Neural cell (in vitro differentiated cells): ENCODE measurements at regions not wholly inside any gene's neighbourhood (a gene's known extent, or its start where the extent isn't known, plus 50 kb on each side); places are given as distances from the start of the nearest gene placed in this dataset.

Experiments
- H2AFZ ChIP-seq: fragments of 200-600, 300-800 bp; sonication (generic), shearing (Covaris generic); 2 replicates; pipeline ENCODE4 v1.6.0; 2014; ENCODE audit warnings: low read depth, mild to moderate bottlenecking, antibody characterized with exemption, low read length, moderate library complexity
- H3F3A ChIP-seq: fragments of 200-600 bp; shearing (Covaris generic); 2 replicates; pipeline ENCODE4 v1.6.1; 2016; ENCODE audit warnings: mild to moderate bottlenecking, moderate library complexity, mixed read lengths, antibody characterized with exemption, low read length; ENCODE audit not compliant: insufficient read depth, poor library complexity, severe bottlenecking
- H3K27ac ChIP-seq: fragments of 200-600, 300-800 bp; sonication (generic), shearing (Covaris generic); 2 replicates; pipeline ENCODE4 v1.5.1; 2014; ENCODE audit warnings: mild to moderate bottlenecking, low read length, moderate library complexity
- H3K27me3 ChIP-seq: fragments of 300-800, 200-600 bp; sonication (generic), shearing (Covaris generic); 2 replicates; pipeline ENCODE4 v1.6.0; 2014; ENCODE audit warnings: mild to moderate bottlenecking, low read depth, low read length, moderate library complexity; ENCODE audit not compliant: insufficient read depth
- H3K36me3 ChIP-seq: fragments of 300-800, 200-600 bp; sonication (generic), shearing (Covaris generic); 2 replicates; pipeline ENCODE4 v1.5.1; 2014; ENCODE audit warnings: mild to moderate bottlenecking, antibody characterized with exemption, low read length, moderate library complexity; ENCODE audit not compliant: insufficient read depth
- H3K4me2 ChIP-seq: fragments of 300-800, 200-600 bp; sonication (generic), shearing (Covaris generic); 2 replicates; pipeline ENCODE4 v1.6.0; 2014; ENCODE audit warnings: mild to moderate bottlenecking, low read length
- H3K4me3 ChIP-seq: fragments of 300-800, 200-600 bp; sonication (generic), shearing (Covaris generic); 2 replicates; pipeline ENCODE4 v1.5.1; 2014; ENCODE audit warnings: mild to moderate bottlenecking, low read length, moderate library complexity
- H3K79me2 ChIP-seq: fragments of 200-600 bp; shearing (Covaris generic); replicated peaks from 2 replicates; pipeline ENCODE4 v1.6.0; 2014; ENCODE audit warnings: mild to moderate bottlenecking, low read length, moderate library complexity; ENCODE audit not compliant: insufficient read depth
- H3K9ac ChIP-seq: fragments of 300-800, 200-600 bp; sonication (generic), shearing (Covaris generic); 2 replicates; pipeline ENCODE4 v1.6.1; 2016; ENCODE audit warnings: mild to moderate bottlenecking, low read length, mixed read lengths
- H3K9me2 ChIP-seq: fragments of 200-600 bp; shearing (Covaris generic); 2 replicates; pipeline ENCODE4 v1.6.1; 2016; ENCODE audit warnings: mild to moderate bottlenecking, low read length, mixed read lengths; ENCODE audit not compliant: insufficient read depth
- H3K9me3 ChIP-seq: fragments of 200-600, 300-800 bp; sonication (generic), shearing (Covaris generic); 2 replicates; pipeline ENCODE4 v1.6.1; 2016; ENCODE audit warnings: mild to moderate bottlenecking, mixed run types, low read length, moderate library complexity, mixed read lengths
- H4K20me1 ChIP-seq: fragments of 200-600 bp; shearing (Covaris generic); 2 replicates; pipeline ENCODE4 v1.6.1; 2016; ENCODE audit warnings: mild to moderate bottlenecking, mixed run types; ENCODE audit not compliant: insufficient read depth
- CTCF ChIP-seq: fragments of 450-650 bp; IDR thresholded peaks from 2 replicates; pipeline ENCODE4 v1.5.1; 2014; ENCODE audit warnings: antibody characterized with exemption, mild to moderate bottlenecking, moderate library complexity; ENCODE audit not compliant: poor library complexity, severe bottlenecking
- EP300 ChIP-seq: fragments of 450-650 bp; conservative IDR thresholded peaks from 2 replicates; pipeline ENCODE4 v1.6.1; 2014; ENCODE audit warnings: antibody characterized with exemption, mild to moderate bottlenecking, moderate library complexity; ENCODE audit not compliant: poor library complexity, severe bottlenecking
- EZH2 ChIP-seq: fragments of 200-600, 300-800 bp; shearing (Covaris generic), sonication (generic); IDR thresholded peaks from 2 replicates; pipeline ENCODE4 v1.6.1; 2014; ENCODE audit warnings: antibody characterized with exemption, low read length, borderline replicate concordance, mild to moderate bottlenecking; ENCODE audit not compliant: insufficient read depth, poor library complexity, severe bottlenecking
- MXI1 ChIP-seq: fragments of 450-650 bp; conservative IDR thresholded peaks from 2 replicates; pipeline ENCODE4 v1.6.1; 2014; ENCODE audit warnings: antibody characterized with exemption, mild to moderate bottlenecking; ENCODE audit not compliant: poor library complexity, severe bottlenecking
- POLR2AphosphoS5 ChIP-seq: IDR thresholded peaks from 2 replicates; pipeline ENCODE4 v1.6.1; 2012
- RAD21 ChIP-seq: fragments of 450-650 bp; conservative IDR thresholded peaks from 2 replicates; pipeline ENCODE4 v1.6.1; 2014; ENCODE audit warnings: antibody characterized with exemption, mild to moderate bottlenecking, moderate library complexity
- REST ChIP-seq: IDR thresholded peaks from 2 replicates; pipeline ENCODE4 v1.6.1; 2012; ENCODE audit warnings: borderline replicate concordance
- SMC3 ChIP-seq: fragments of 450-650 bp; conservative IDR thresholded peaks from 2 replicates; pipeline ENCODE4 v1.6.1; 2014; ENCODE audit warnings: antibody characterized with exemption, mild to moderate bottlenecking, moderate library complexity; ENCODE audit not compliant: poor library complexity
- TAF1 ChIP-seq: IDR thresholded peaks from 2 replicates; pipeline ENCODE4 v1.6.1; 2012; ENCODE audit warnings: low read depth

- TF ChIP-seq EP300: no peak
- no peak for TF ChIP-seq RAD21
- TF ChIP-seq EZH2: no peak
- no peak for TF ChIP-seq REST
- no peak for TF ChIP-seq POLR2AphosphoS5
- TF ChIP-seq TAF1: no peak
- TF ChIP-seq SMC3: no peak
- no peak for TF ChIP-seq MXI1
- no peak for TF ChIP-seq CTCF
- H4K20me1 ChIP-seq: no peaks in the 10 kb centered on the region
- no peaks in the 10 kb centered on the region for H3K9me2 ChIP-seq
- H3K79me2 ChIP-seq: no peaks in the 10 kb centered on the region
- no peaks in the 10 kb centered on the region for H3F3A ChIP-seq
- no peak overlapping the region for H3K4me3 ChIP-seq
- H3K9me3 ChIP-seq: no peaks in the 10 kb centered on the region
- H3K36me3 ChIP-seq: no peaks in the 10 kb centered on the region
- H2AFZ ChIP-seq: no peak overlapping the region
- no peaks in the 10 kb centered on the region for H3K27me3 ChIP-seq
- no peak overlapping the region for H3K27ac ChIP-seq
- H3K9ac ChIP-seq: no peak overlapping the region
- no peak overlapping the region for H3K4me2 ChIP-seq
Observed at GRCh38 chr10:83459124-83459523, 680.2 kb upstream of the GHITM start.

- H3K9me3 ChIP-seq: no peaks in the 10 kb centered on the region
- no peaks in the 10 kb centered on the region for H3F3A ChIP-seq
- no peak overlapping the region for H3K4me3 ChIP-seq
- H3K79me2 ChIP-seq: no peaks in the 10 kb centered on the region
- H3K36me3 ChIP-seq: no peaks in the 10 kb centered on the region
- H3K9me2 ChIP-seq: no peaks in the 10 kb centered on the region
- TF ChIP-seq EZH2 (no peak), EP300 (no peak), REST (no peak), SMC3 (no peak), POLR2AphosphoS5 (no peak), MXI1 (no peak), CTCF (no peak), RAD21 (no peak), TAF1 (no peak)
- no peaks in the 10 kb centered on the region for H4K20me1 ChIP-seq
- no peak overlapping the region for H3K4me2 ChIP-seq
- H3K27ac ChIP-seq: no peak overlapping the region
- H3K27me3 ChIP-seq: no peaks in the 10 kb centered on the region
- no peak overlapping the region for H2AFZ ChIP-seq
- H3K9ac ChIP-seq: no peak overlapping the region
Observed at GRCh38 chr10:83469728-83470331, 669.5 kb upstream of the GHITM start.
